LNCaP clone FGC (cell line): ENCODE measurements at regions not wholly inside any gene's neighbourhood (a gene's known extent, or its start where the extent isn't known, plus 50 kb on each side); places are given as distances from the start of the nearest gene placed in this dataset.

Source experiments
- DNase-seq: peaks from one replicate; pipeline ENCODE4 v3.0.0-alpha.2; 2011; ENCODE audit warnings: low read depth
- H3K4me3 ChIP-seq: 2 replicates; pipeline ENCODE4 v1.5.1; 2011; ENCODE audit warnings: mild to moderate bottlenecking, low read depth, low read length, control low read depth
- CTCF ChIP-seq: IDR thresholded peaks from 2 replicates; pipeline ENCODE4 v1.5.1; 2012; ENCODE audit warnings: mild to moderate bottlenecking; ENCODE audit not compliant: control insufficient read depth, insufficient read depth; ENCODE audit errors: extremely low read depth

- DNase-seq, result no peak
- no peak overlapping the region for H3K4me3 ChIP-seq
- TF ChIP-seq CTCF, result no peak
Observed at GRCh38 chr13:81051873-81052272, 710.9 kb upstream of the SPRY2 start.

GRCh38 chr13:81048026-81048461 is 707.1 kb upstream of the SPRY2 start:
- no peak for DNase-seq
- H3K4me3 ChIP-seq, result no peak overlapping the region
- TF ChIP-seq CTCF, result no peak

DNA sequence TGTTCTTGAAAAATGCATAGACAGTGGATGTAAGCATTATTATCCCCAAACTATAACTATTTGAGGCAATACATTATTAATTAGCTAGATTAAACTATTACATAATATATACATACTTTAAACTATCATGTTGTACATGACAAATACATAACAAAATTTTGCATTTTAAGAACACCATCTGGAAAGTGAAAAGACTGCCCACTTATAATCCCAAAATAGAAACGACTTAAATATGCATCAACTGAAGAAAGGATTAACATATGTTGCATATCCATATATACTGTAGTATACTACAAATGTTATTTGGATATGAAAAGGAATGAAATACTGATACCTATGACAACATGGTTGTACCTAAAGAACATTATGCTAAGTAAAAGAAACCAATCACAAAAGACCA is 700.8 kb upstream of the SPRY2 start:
- H3K4me3 ChIP-seq, result no peak overlapping the region
- no peak for DNase-seq
- TF ChIP-seq CTCF, result no peak

GRCh38 chr13:81031996-81032395 is 691.1 kb upstream of the SPRY2 start:
- no peak for DNase-seq
- TF ChIP-seq CTCF, result no peak
- no peak overlapping the region for H3K4me3 ChIP-seq

- H3K4me3 ChIP-seq, result no peak overlapping the region
- TF ChIP-seq CTCF, result no peak
- no peak for DNase-seq
Observed at GRCh38 chr13:81025091-81025490, 684.2 kb upstream of the SPRY2 start.

- TF ChIP-seq CTCF, result no peak
- no peak for DNase-seq
- H3K4me3 ChIP-seq, result no peak overlapping the region
Observed at GRCh38 chr13:81021284-81021840, 680.4 kb upstream of the SPRY2 start.

GRCh38 chr13:81020010-81020409 is 679.1 kb upstream of the SPRY2 start:
- no peak for DNase-seq
- no peak overlapping the region for H3K4me3 ChIP-seq
- TF ChIP-seq CTCF, result no peak
